ENCODE measurements at regions not wholly inside any gene's neighbourhood (a gene's known extent, or its start where the extent isn't known, plus 50 kb on each side); places are given as distances from the start of the nearest gene placed in this dataset.

- DNase-seq (ENCODE audit: low read depth in 2 of 2) = no peak
Observed at GRCh38 chr7:24475166-24475961, 97.9 kb upstream of the PALS2 start.

- DNase-seq (ENCODE audit: low read depth in 2 of 2) = no peak
Observed at GRCh38 chr7:24476227-24476626, 97.0 kb upstream of the PALS2 start.

- DNase-seq (ENCODE audit: low read depth in 2 of 2) = peak in 1 of 2 donors; percentile 19
Observed at GRCh38 chr7:24477398-24478136, 95.7 kb upstream of the PALS2 start.

GRCh38 chr7:24478137-24478655, 95.1 kb upstream of the PALS2 start:
- no peak for DNase-seq (ENCODE audit: low read depth in 2 of 2)

GRCh38 chr7:24480501-24480900, 92.8 kb upstream of the PALS2 start:
- DNase-seq (ENCODE audit: low read depth in 2 of 2) = no peak

- DNase-seq (ENCODE audit: low read depth in 2 of 2) = no peak
Observed at GRCh38 chr7:24483804-24484203, 89.4 kb upstream of the PALS2 start.

- DNase-seq (ENCODE audit: low read depth in 2 of 2) = no peak
Observed at GRCh38 chr7:24492576-24492975, 80.7 kb upstream of the PALS2 start.

- DNase-seq (ENCODE audit: low read depth in 2 of 2) = no peak
Observed at GRCh38 chr7:24494832-24495231, 78.4 kb upstream of the PALS2 start.

- DNase-seq (ENCODE audit: low read depth in 2 of 2) = no peak
Observed at GRCh38 chr7:24496036-24496435, 77.2 kb upstream of the PALS2 start.

- DNase-seq (ENCODE audit: low read depth in 2 of 2) = no peak
Observed at GRCh38 chr7:24498439-24498838, 74.8 kb upstream of the PALS2 start.

GRCh38 chr7:24499871-24500270, 73.4 kb upstream of the PALS2 start:
- DNase-seq (ENCODE audit: low read depth in 2 of 2) = no peak

- DNase-seq (ENCODE audit: low read depth in 2 of 2) = no peak
Observed at GRCh38 chr7:24500599-24500998, 72.7 kb upstream of the PALS2 start.

GRCh38 chr7:24501009-24501408, 72.2 kb upstream of the PALS2 start:
- DNase-seq (ENCODE audit: low read depth in 2 of 2) = no peak

- DNase-seq (ENCODE audit: low read depth in 2 of 2) = no peak
Observed at GRCh38 chr7:24501443-24502134, 71.7 kb upstream of the PALS2 start.

GRCh38 chr7:24502135-24502488, 71.1 kb upstream of the PALS2 start:
- DNase-seq (ENCODE audit: low read depth in 2 of 2) = no peak

- DNase-seq (ENCODE audit: low read depth in 2 of 2) = no peak
Observed at GRCh38 chr7:24503506-24503905, 69.7 kb upstream of the PALS2 start.

- no peak for DNase-seq (ENCODE audit: low read depth in 2 of 2)
Observed at GRCh38 chr7:24504040-24504439, 69.2 kb upstream of the PALS2 start.

GRCh38 chr7:24504836-24505235, 68.4 kb upstream of the PALS2 start:
- DNase-seq (ENCODE audit: low read depth in 2 of 2) = no peak

GRCh38 chr7:24505968-24506367, 67.3 kb upstream of the PALS2 start:
- no peak for DNase-seq (ENCODE audit: low read depth in 2 of 2)

GRCh38 chr7:24508316-24508715, 64.9 kb upstream of the PALS2 start:
- DNase-seq (ENCODE audit: low read depth in 2 of 2) = no peak

GRCh38 chr7:24510759-24511158, 62.5 kb upstream of the PALS2 start:
- DNase-seq (ENCODE audit: low read depth in 2 of 2) = no peak

GRCh38 chr7:24517166-24517565, 56.1 kb upstream of the PALS2 start:
- no peak for DNase-seq (ENCODE audit: low read depth in 2 of 2)
